ENCODE measurements at regions not wholly inside any gene's neighbourhood (a gene's known extent, or its start where the extent isn't known, plus 50 kb on each side); places are given as distances from the start of the nearest gene placed in this dataset.

DNA sequence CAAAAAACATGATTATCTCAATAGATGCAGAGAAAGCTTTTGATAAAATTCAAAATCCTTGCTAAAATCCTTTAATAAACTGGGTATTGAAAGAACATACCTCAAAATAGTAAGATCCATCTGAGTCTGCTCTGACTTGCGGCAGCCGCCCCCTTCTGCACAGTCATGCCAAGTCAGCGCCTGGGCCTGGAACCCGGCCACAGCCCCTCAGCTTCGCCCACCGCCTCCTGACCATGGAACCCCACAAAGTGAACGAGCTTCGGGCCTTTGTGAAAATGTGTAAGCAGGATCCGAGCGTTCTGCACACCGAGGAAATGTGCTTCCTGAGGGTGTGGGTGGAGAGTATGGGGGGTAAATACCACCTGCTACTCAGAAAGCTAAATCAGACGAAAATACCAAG is 270.9 kb upstream of the TFPI start:
- Histone ChIP-seq H3K4me2 (ENCODE audit: insufficient read depth in 1 of 2, low read depth in 2 of 2, low read length in 2 of 2) (no peak overlapping the region), H2BK5ac (ENCODE audit: low read depth, low read length) (no peak overlapping the region), H3K56ac (replicated peaks; ENCODE audit: insufficient read length, low read depth, low read length) (no peak overlapping the region), H4K20me1 (replicated peaks in 1 of 2; ENCODE audit: control insufficient read depth in 1 of 2, insufficient read depth in 2 of 2, low read length in 2 of 2) (no peaks in the 10 kb centered on the region), H3K4me3 (ENCODE audit: extremely low read depth in 1 of 4, insufficient read depth in 2 of 4, low read depth in 3 of 4, low read length in 4 of 4) (no peak overlapping the region), H3K79me2 (ENCODE audit: control insufficient read depth in 1 of 2, insufficient read depth in 2 of 2, low read length in 2 of 2) (no peaks in the 10 kb centered on the region), H3K9me3 (ENCODE audit: insufficient read depth in 2 of 2, low read depth in 1 of 2, low read length in 1 of 2) (0 out of 4 replicates have a peak, but pooled peaks cover 0 to 3% of the 10 kb centered on the region in 2 experiments), H2BK12ac (ENCODE audit: low read depth, low read length) (no peak overlapping the region), H4K8ac (ENCODE audit: extremely low read depth, insufficient read depth, low read length) (no peak overlapping the region), H2BK120ac (replicated peaks; ENCODE audit: low read depth, low read length) (no peak overlapping the region), H4K91ac (replicated peaks; ENCODE audit: insufficient read length, low read length) (no peak overlapping the region), H4K5ac (ENCODE audit: insufficient read length, low read depth, low read length) (no peak overlapping the region), H3K4me1 (replicated peaks in 1 of 4; ENCODE audit: control insufficient read depth in 3 of 4, insufficient read depth in 4 of 4, low read length in 3 of 4) (no peaks in the 10 kb centered on the region), H3K23ac (ENCODE audit: insufficient read length) (no peak overlapping the region), H3K27ac (ENCODE audit: low read depth, low read length) (no peak overlapping the region), H2BK20ac (ENCODE audit: low read length) (no peak overlapping the region), H2AK5ac (ENCODE audit: low read depth, low read length) (no peak overlapping the region), H3K79me1 (ENCODE audit: low read depth, low read length) (no peaks in the 10 kb centered on the region), H3K23me2 (ENCODE audit: low read depth, low read length) (0 out of 2 replicates have a peak, but pooled peaks cover 2% of the 10 kb centered on the region), H2BK15ac (ENCODE audit: low read length) (no peak overlapping the region), H3K36me3 (ENCODE audit: control insufficient read depth in 2 of 4, insufficient read depth in 4 of 4, low read length in 3 of 4) (no peaks in the 10 kb centered on the region), H3K18ac (ENCODE audit: extremely low read depth, low read length) (no peak overlapping the region), H3K9ac (replicated peaks in 1 of 4; ENCODE audit: extremely low read depth in 1 of 4, low read depth in 3 of 4, low read length in 3 of 4) (no peak overlapping the region), H3K4ac (replicated peaks; ENCODE audit: insufficient read length, low read depth, low read length) (no peak overlapping the region), H3K27me3 (replicated peaks in 1 of 4; ENCODE audit: control insufficient read depth in 3 of 4, extremely low read depth in 1 of 4, insufficient read depth in 3 of 4, low read length in 3 of 4) (no peaks in the 10 kb centered on the region), H2AFZ (ENCODE audit: low read length) (no peak overlapping the region), H3K14ac (ENCODE audit: insufficient read length) (no peak overlapping the region)
- WGBS, 2 experiments (ENCODE audit: extremely low coverage in 1 of 2, insufficient coverage in 1 of 2, insufficient read length in 1 of 2, insufficient replicate concordance in 2 of 2, low coverage in 1 of 2, low lambda C conversion rate in 2 of 2, missing lambda C conversion rate in 1 of 2): 94% methylated on average over 12 of the region's 12 CpGs; no CpG with 5 or more reads in 1 of the 2 experiments
- FAIRE-seq (no peak), DNase-seq (ENCODE audit: low read depth in 1 of 2, low spot score in 2 of 2) (no peak)
- CTCF ChIA-PET (ENCODE audit: partially characterized antibody): interaction anchor here (0.7 to 1.9 kb wide), 3 partner anchors 18 to 325 kb away, joined by 3 to 7 read pairs (median 6); no protein-coding TSS in a partner anchor
- TF ChIP-seq RFX5 (IDR thresholded peaks at IDR 0.05; ENCODE audit: borderline replicate concordance, low read depth, low read length): no peak
- TF ChIP-seq KDM1A (IDR thresholded peaks at IDR 0.05; ENCODE audit: borderline replicate concordance, low read length): no peak
- TF ChIP-seq JUN (IDR thresholded peaks at IDR 0.05; ENCODE audit: low read depth, low read length): no peak
- no peak for TF ChIP-seq KDM4A (IDR thresholded peaks at IDR 0.05; ENCODE audit: low read depth, low read length, severe bottlenecking)
- TF ChIP-seq SP2 (IDR thresholded peaks at IDR 0.05; ENCODE audit: low read length): no peak
- TF ChIP-seq CBX5 (IDR thresholded peaks at IDR 0.05; ENCODE audit: low read depth, low read length): no peak
- POLR2A ChIA-PET (ENCODE audit: partially characterized antibody): no interaction called here

Data from H1 (cell line).